B cell (primary cell): ENCODE measurements at regions not wholly inside any gene's neighbourhood (a gene's known extent, or its start where the extent isn't known, plus 50 kb on each side); places are given as distances from the start of the nearest gene placed in this dataset.

ENCODE experiments used
- EZH2 ChIP-seq: IDR thresholded peaks from 2 replicates; pipeline ENCODE4 v1.6.1; 2012; ENCODE audit warnings: borderline replicate concordance, low read depth, mild to moderate bottlenecking, moderate library complexity, low read length; ENCODE audit not compliant: insufficient read depth, poor library complexity, severe bottlenecking
- TF ChIP-seq, protein P1 (sequence below): fragments of 200-600 bp; IDR thresholded peaks from one replicate; pipeline ENCODE4 v1.8.0; 2022; ENCODE audit warnings: antibody characterized with exemption, mild to moderate bottlenecking

DNA sequence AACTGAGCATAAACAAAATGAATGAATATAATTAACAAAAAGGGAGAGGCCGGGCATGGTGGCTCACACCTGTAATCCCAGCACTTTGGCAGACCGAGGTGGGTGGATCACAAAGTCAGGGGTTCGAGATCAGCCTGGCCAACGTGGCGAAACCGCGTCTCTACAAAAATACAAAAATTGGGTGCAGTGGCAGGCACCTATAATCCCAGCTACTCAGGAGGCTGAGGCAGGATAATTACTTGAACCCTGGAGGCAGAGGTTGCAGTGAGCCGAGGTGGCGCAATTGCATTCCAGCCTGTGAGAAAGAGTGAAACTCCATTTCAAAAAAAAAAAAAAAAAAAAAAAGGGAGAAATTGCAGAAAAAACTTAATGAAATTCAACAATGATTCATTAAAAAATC lies 839.3 kb upstream of the CTNND2 start:
- TF ChIP-seq, protein P1, sequence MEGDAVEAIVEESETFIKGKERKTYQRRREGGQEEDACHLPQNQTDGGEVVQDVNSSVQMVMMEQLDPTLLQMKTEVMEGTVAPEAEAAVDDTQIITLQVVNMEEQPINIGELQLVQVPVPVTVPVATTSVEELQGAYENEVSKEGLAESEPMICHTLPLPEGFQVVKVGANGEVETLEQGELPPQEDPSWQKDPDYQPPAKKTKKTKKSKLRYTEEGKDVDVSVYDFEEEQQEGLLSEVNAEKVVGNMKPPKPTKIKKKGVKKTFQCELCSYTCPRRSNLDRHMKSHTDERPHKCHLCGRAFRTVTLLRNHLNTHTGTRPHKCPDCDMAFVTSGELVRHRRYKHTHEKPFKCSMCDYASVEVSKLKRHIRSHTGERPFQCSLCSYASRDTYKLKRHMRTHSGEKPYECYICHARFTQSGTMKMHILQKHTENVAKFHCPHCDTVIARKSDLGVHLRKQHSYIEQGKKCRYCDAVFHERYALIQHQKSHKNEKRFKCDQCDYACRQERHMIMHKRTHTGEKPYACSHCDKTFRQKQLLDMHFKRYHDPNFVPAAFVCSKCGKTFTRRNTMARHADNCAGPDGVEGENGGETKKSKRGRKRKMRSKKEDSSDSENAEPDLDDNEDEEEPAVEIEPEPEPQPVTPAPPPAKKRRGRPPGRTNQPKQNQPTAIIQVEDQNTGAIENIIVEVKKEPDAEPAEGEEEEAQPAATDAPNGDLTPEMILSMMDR, result no peak
- no peak for TF ChIP-seq EZH2
